ENCODE measurements at regions not wholly inside any gene's neighbourhood (a gene's known extent, or its start where the extent isn't known, plus 50 kb on each side); places are given as distances from the start of the nearest gene placed in this dataset.

DNA sequence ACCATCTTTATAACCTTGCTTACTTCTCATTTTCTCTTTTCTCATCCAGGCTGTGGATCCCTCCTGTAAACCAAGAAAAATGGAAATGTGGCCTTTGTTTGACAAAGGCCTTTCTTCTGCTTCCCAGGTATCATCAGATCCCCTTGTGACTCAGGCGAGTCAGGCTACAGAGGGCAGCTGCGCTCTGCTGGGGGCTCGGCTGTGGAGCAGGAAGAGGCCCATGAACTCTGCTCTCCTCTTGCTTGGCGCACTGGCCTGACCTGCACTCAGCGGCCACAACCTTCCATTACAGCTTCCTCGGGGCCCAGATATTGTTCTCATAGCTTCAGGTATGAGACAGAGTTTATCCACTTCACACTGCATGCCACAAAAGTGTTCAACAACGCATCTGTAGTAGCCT is 457.6 kb upstream of the COBL start:
- CTCF ChIA-PET, result no interaction called here
- no peak overlapping the region for H3K27ac ChIP-seq (ENCODE audit: low read length)
- H3K27me3 ChIP-seq (replicated peaks in 1 of 2; ENCODE audit: control insufficient read depth in 2 of 2, extremely low read depth in 1 of 2, insufficient read depth in 2 of 2, low read length in 1 of 2), result no peaks in the 10 kb centered on the region
- Mint-ChIP-seq H3K27ac (no peak overlapping the region), H3K9me3 (peaks cover 0 to 9% (median 4%) of the 10 kb centered on the region in 3 donors), H3K27me3 (no peaks in the 10 kb centered on the region), H3K4me1 (no peaks in the 10 kb centered on the region), H3K4me3 (no peak overlapping the region), H3K36me3 (no peaks in the 10 kb centered on the region)
- H3K4me3 ChIP-seq (ENCODE audit: control insufficient read depth in 1 of 2, extremely low read depth in 1 of 2, low read length in 1 of 2), result no peak overlapping the region
- DNase-seq, result no peak
- POLR2A ChIA-PET, result interaction anchor here in 1 of 2 donors (0.6 kb wide), 1 partner anchor 904 kb away, joined by 3 read pairs; no protein-coding TSS in a partner anchor
- no peaks in the 10 kb centered on the region for H3K9me3 ChIP-seq
- H3K36me3 ChIP-seq (ENCODE audit: control insufficient read depth in 2 of 2, extremely low read depth in 1 of 2, insufficient read depth in 1 of 2, low read length in 1 of 2), result no peaks in the 10 kb centered on the region
- no peaks in the 10 kb centered on the region for H3K4me1 ChIP-seq (ENCODE audit: control insufficient read depth in 1 of 2, extremely low read depth in 1 of 2, insufficient read depth in 2 of 2, low read length in 2 of 2)
- WGBS (ENCODE audit: insufficient coverage), result 74% methylated on average over 5 of the region's 7 CpGs
- no peak for ATAC-seq (replicated peaks in 1 of 4)

DNA sequence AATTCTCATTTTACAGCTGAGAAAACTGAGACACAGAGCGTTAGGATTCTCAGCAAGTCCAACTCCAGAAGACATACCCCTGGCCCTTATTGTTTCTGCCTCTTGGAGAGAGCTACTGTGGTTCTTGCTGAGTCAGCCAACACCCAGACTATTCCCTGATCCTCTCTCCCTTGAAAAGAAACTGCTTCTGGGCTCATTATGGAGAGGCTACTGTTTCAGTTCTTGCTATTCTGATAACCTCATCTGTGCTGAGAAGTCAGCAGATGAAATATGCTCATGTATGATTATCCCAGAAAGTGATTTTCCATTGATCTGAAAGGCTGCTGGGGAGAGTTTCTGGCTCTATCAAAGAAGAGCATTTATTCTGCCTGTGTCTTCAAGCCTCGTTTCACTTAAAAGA is 455.6 kb upstream of the COBL start:
- H3K4me1 Mint-ChIP-seq, result no peaks in the 10 kb centered on the region
- H3K4me1 ChIP-seq (ENCODE audit: control insufficient read depth in 1 of 2, extremely low read depth in 1 of 2, insufficient read depth in 2 of 2, low read length in 2 of 2), result no peaks in the 10 kb centered on the region
- no peak overlapping the region for H3K4me3 Mint-ChIP-seq
- H3K27me3 ChIP-seq (replicated peaks in 1 of 2; ENCODE audit: control insufficient read depth in 2 of 2, extremely low read depth in 1 of 2, insufficient read depth in 2 of 2, low read length in 1 of 2), result no peaks in the 10 kb centered on the region
- H3K4me3 ChIP-seq (ENCODE audit: control insufficient read depth in 1 of 2, extremely low read depth in 1 of 2, low read length in 1 of 2), result no peak overlapping the region
- ATAC-seq (replicated peaks in 1 of 4) (no peak), DNase-seq (no peak)
- H3K36me3 ChIP-seq (ENCODE audit: control insufficient read depth in 2 of 2, extremely low read depth in 1 of 2, insufficient read depth in 1 of 2, low read length in 1 of 2), result no peaks in the 10 kb centered on the region
- ChIA-PET POLR2A (no interaction called here), CTCF (no interaction called here)
- H3K9me3 ChIP-seq, result no peaks in the 10 kb centered on the region
- no peaks in the 10 kb centered on the region for H3K27me3 Mint-ChIP-seq
- no peaks in the 10 kb centered on the region for H3K36me3 Mint-ChIP-seq
- H3K27ac ChIP-seq (ENCODE audit: low read length), result no peak overlapping the region
- 75% methylated on average over 2 of the region's 2 CpGs for WGBS (ENCODE audit: insufficient coverage)
- H3K9me3 Mint-ChIP-seq, result peaks cover 0 to 9% (median 4%) of the 10 kb centered on the region in 3 donors
- no peak overlapping the region for H3K27ac Mint-ChIP-seq

DNA sequence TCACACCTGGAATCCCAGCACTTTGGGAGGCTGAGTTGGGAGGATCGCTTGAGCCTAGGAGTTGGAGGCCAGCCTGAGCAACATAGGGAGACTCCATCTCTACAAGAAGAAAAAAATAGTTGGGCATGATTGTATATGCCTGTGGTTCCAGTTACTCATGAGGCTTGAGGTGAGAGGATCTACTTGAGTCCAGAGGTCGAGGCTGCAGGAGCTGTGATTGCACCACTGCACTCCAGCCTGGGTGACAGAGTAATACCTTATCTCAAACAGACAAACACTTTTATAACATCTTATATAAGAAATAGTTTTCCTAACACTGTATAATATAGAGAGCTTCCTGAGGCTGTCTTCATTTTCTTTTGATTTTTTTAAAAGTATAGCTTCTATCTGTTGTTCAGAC is 448.4 kb upstream of the COBL start:
- H3K9me3 Mint-ChIP-seq, result peaks cover 6% of the 10 kb centered on the region in 3 donors
- no peaks in the 10 kb centered on the region for H3K9me3 ChIP-seq
- WGBS (ENCODE audit: insufficient coverage), result no CpG with 5 or more reads among the region's 2 CpGs
- no peak for ATAC-seq (replicated peaks in 1 of 4)
- H3K27me3 ChIP-seq (replicated peaks in 1 of 2; ENCODE audit: control insufficient read depth in 2 of 2, extremely low read depth in 1 of 2, insufficient read depth in 2 of 2, low read length in 1 of 2), result no peaks in the 10 kb centered on the region
- H3K36me3 Mint-ChIP-seq, result no peaks in the 10 kb centered on the region
- H3K27me3 Mint-ChIP-seq, result no peaks in the 10 kb centered on the region
- H3K4me1 Mint-ChIP-seq, result no peaks in the 10 kb centered on the region
- H3K4me3 Mint-ChIP-seq, result no peak overlapping the region
- no peak overlapping the region for H3K27ac Mint-ChIP-seq
- no peak for DNase-seq
- H3K36me3 ChIP-seq (ENCODE audit: control insufficient read depth in 2 of 2, extremely low read depth in 1 of 2, insufficient read depth in 1 of 2, low read length in 1 of 2), result no peaks in the 10 kb centered on the region
- ChIA-PET CTCF (no interaction called here), POLR2A (no interaction called here)
- no peak overlapping the region for H3K27ac ChIP-seq (ENCODE audit: low read length)
- no peak overlapping the region for H3K4me3 ChIP-seq (ENCODE audit: control insufficient read depth in 1 of 2, extremely low read depth in 1 of 2, low read length in 1 of 2)
- no peaks in the 10 kb centered on the region for H3K4me1 ChIP-seq (ENCODE audit: control insufficient read depth in 1 of 2, extremely low read depth in 1 of 2, insufficient read depth in 2 of 2, low read length in 2 of 2)

DNA sequence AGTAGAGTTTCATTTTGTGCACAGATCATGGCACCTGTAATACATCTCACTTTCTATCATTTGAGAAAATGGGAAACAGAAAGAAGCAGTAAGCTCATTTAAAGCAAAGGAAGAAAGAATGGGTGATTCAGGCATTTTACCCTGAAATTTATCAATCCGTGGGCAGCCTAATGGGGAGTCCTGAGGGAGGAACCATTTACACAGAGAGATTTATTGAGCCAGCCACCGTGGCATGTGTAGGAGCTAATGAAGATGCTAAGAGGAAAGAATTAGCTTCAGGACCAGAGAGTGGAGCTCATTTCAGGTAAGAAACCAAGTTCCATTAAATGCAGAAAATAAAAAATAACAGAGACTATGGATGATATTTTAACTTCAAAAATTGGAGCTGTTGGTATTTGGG is 443.4 kb upstream of the COBL start:
- Histone ChIP-seq H3K9me3 (no peaks in the 10 kb centered on the region), H3K27me3 (replicated peaks in 1 of 2; ENCODE audit: control insufficient read depth in 2 of 2, extremely low read depth in 1 of 2, insufficient read depth in 2 of 2, low read length in 1 of 2) (no peaks in the 10 kb centered on the region), H3K4me1 (ENCODE audit: control insufficient read depth in 1 of 2, extremely low read depth in 1 of 2, insufficient read depth in 2 of 2, low read length in 2 of 2) (no peaks in the 10 kb centered on the region), H3K27ac (ENCODE audit: low read length) (no peak overlapping the region), H3K4me3 (ENCODE audit: control insufficient read depth in 1 of 2, extremely low read depth in 1 of 2, low read length in 1 of 2) (no peak overlapping the region), H3K36me3 (ENCODE audit: control insufficient read depth in 2 of 2, extremely low read depth in 1 of 2, insufficient read depth in 1 of 2, low read length in 1 of 2) (no peaks in the 10 kb centered on the region)
- no peaks in the 10 kb centered on the region for H3K4me1 Mint-ChIP-seq
- ATAC-seq (replicated peaks in 1 of 4), result no peak
- H3K9me3 Mint-ChIP-seq, result peaks cover 12 to 13% (median 12%) of the 10 kb centered on the region in 3 donors
- H3K27me3 Mint-ChIP-seq, result no peaks in the 10 kb centered on the region
- H3K27ac Mint-ChIP-seq, result no peak overlapping the region
- no peaks in the 10 kb centered on the region for H3K36me3 Mint-ChIP-seq
- ChIA-PET CTCF (no interaction called here), POLR2A (no interaction called here)
- DNase-seq, result no peak
- H3K4me3 Mint-ChIP-seq, result no peak overlapping the region
- WGBS (ENCODE audit: insufficient coverage), result 33% methylated on average over 1 of the region's 2 CpGs

- no peak overlapping the region for H3K27ac ChIP-seq (ENCODE audit: low read length)
- Mint-ChIP-seq H3K27ac (no peak overlapping the region), H3K27me3 (no peaks in the 10 kb centered on the region), H3K4me1 (no peaks in the 10 kb centered on the region), H3K4me3 (no peak overlapping the region), H3K9me3 (peaks cover 10 to 13% (median 13%) of the 10 kb centered on the region in 3 donors), H3K36me3 (no peaks in the 10 kb centered on the region)
- no peak overlapping the region for H3K4me3 ChIP-seq (ENCODE audit: control insufficient read depth in 1 of 2, extremely low read depth in 1 of 2, low read length in 1 of 2)
- no peaks in the 10 kb centered on the region for H3K9me3 ChIP-seq
- CTCF ChIA-PET, result no interaction called here
- WGBS (ENCODE audit: insufficient coverage), result 73% methylated on average over 2 of the region's 6 CpGs
- POLR2A ChIA-PET, result no interaction called here
- no peaks in the 10 kb centered on the region for H3K4me1 ChIP-seq (ENCODE audit: control insufficient read depth in 1 of 2, extremely low read depth in 1 of 2, insufficient read depth in 2 of 2, low read length in 2 of 2)
- no peak for ATAC-seq (replicated peaks in 1 of 4)
- no peak for DNase-seq
- H3K36me3 ChIP-seq (ENCODE audit: control insufficient read depth in 2 of 2, extremely low read depth in 1 of 2, insufficient read depth in 1 of 2, low read length in 1 of 2), result no peaks in the 10 kb centered on the region
- no peaks in the 10 kb centered on the region for H3K27me3 ChIP-seq (replicated peaks in 1 of 2; ENCODE audit: control insufficient read depth in 2 of 2, extremely low read depth in 1 of 2, insufficient read depth in 2 of 2, low read length in 1 of 2)
Measured at GRCh38 chr7:51757960-51758359, 441.4 kb upstream of the COBL start.

DNA sequence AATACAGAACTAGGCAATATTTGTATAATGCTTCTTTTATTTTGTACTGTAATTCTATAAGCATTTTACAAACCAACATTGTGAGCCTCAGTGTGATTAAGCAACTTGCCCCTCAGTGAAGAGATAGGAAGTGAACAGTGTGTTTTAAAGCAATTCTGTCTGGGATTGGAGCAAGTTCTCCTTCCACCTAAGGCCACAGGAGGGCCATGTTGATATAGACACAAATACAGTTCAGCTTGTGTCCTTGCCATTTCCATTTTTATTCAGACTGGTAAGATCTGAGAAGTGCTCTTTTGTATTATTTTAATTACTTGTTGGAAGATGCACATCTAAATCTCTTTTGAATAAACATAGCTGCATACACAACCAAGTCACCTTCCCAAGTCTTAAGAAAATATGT is 416.3 kb upstream of the COBL start:
- Histone ChIP-seq H3K4me3 (ENCODE audit: control insufficient read depth in 1 of 2, extremely low read depth in 1 of 2, low read length in 1 of 2) (no peak overlapping the region), H3K27me3 (replicated peaks in 1 of 2; ENCODE audit: control insufficient read depth in 2 of 2, extremely low read depth in 1 of 2, insufficient read depth in 2 of 2, low read length in 1 of 2) (no peaks in the 10 kb centered on the region), H3K27ac (ENCODE audit: low read length) (no peak overlapping the region), H3K9me3 (no peaks in the 10 kb centered on the region), H3K36me3 (ENCODE audit: control insufficient read depth in 2 of 2, extremely low read depth in 1 of 2, insufficient read depth in 1 of 2, low read length in 1 of 2) (no peaks in the 10 kb centered on the region), H3K4me1 (ENCODE audit: control insufficient read depth in 1 of 2, extremely low read depth in 1 of 2, insufficient read depth in 2 of 2, low read length in 2 of 2) (no peaks in the 10 kb centered on the region)
- Mint-ChIP-seq H3K4me3 (no peak overlapping the region), H3K9me3 (peaks cover 14 to 21% (median 16%) of the 10 kb centered on the region in 3 donors), H3K27ac (no peak overlapping the region), H3K36me3 (no peaks in the 10 kb centered on the region), H3K4me1 (no peaks in the 10 kb centered on the region), H3K27me3 (no peaks in the 10 kb centered on the region)
- ATAC-seq (replicated peaks in 1 of 4), result no peak
- CTCF ChIA-PET, result no interaction called here
- POLR2A ChIA-PET, result no interaction called here
- DNase-seq, result no peak

DNA sequence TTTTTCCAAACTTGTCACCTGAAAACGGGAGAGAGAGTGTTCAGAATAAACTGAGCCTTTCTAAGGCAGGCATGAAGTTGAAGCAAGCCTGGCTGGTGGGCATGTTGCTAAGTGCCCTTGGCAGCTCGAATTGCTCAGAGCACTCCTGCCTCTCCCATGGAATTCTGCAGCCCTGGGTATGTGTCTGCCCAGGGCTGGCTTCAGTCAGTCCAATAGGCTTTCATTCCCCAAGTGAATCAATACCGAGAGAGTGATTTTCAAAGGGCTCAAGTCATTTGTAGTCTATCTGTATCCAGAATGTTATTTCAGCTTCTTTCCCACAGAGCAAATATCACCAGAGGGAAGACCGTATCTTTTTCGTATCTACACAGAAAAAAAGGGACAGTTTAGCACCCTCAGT is 415.5 kb upstream of the COBL start:
- Histone ChIP-seq H3K36me3 (ENCODE audit: control insufficient read depth in 2 of 2, extremely low read depth in 1 of 2, insufficient read depth in 1 of 2, low read length in 1 of 2) (no peaks in the 10 kb centered on the region), H3K27me3 (replicated peaks in 1 of 2; ENCODE audit: control insufficient read depth in 2 of 2, extremely low read depth in 1 of 2, insufficient read depth in 2 of 2, low read length in 1 of 2) (no peaks in the 10 kb centered on the region), H3K9me3 (no peaks in the 10 kb centered on the region), H3K4me3 (ENCODE audit: control insufficient read depth in 1 of 2, extremely low read depth in 1 of 2, low read length in 1 of 2) (no peak overlapping the region), H3K4me1 (ENCODE audit: control insufficient read depth in 1 of 2, extremely low read depth in 1 of 2, insufficient read depth in 2 of 2, low read length in 2 of 2) (no peaks in the 10 kb centered on the region), H3K27ac (ENCODE audit: low read length) (no peak overlapping the region)
- Mint-ChIP-seq H3K27me3 (no peaks in the 10 kb centered on the region), H3K4me1 (no peaks in the 10 kb centered on the region), H3K27ac (no peak overlapping the region), H3K4me3 (no peak overlapping the region), H3K9me3 (peaks cover 11 to 21% (median 18%) of the 10 kb centered on the region in 3 donors), H3K36me3 (no peaks in the 10 kb centered on the region)
- ATAC-seq (replicated peaks in 1 of 4) (no peak), DNase-seq (no peak)
- WGBS (ENCODE audit: insufficient coverage), result 24% methylated on average over 2 of the region's 5 CpGs
- CTCF ChIA-PET, result no interaction called here
- POLR2A ChIA-PET, result interaction anchor here in 1 of 2 donors (0.5 kb wide), 1 partner anchor 161 kb away, joined by 4 read pairs; no protein-coding TSS in a partner anchor
